H1 (cell line): ENCODE measurements at regions not wholly inside any gene's neighbourhood (a gene's known extent, or its start where the extent isn't known, plus 50 kb on each side); places are given as distances from the start of the nearest gene placed in this dataset.

Experiments
- CTCF ChIA-PET: fragments of 300-600 bp; sonication (Branson Sonifier 250); formaldehyde crosslinking; loops from one replicate; lab custom pipeline; 2021; ENCODE audit not compliant: partially characterized antibody; lab: Charles Lee
- POLR2A ChIA-PET: fragments of 300-600 bp; sonication (Branson Sonifier 250); formaldehyde crosslinking; loops from one replicate; lab custom pipeline; 2021; ENCODE audit warnings: inconsistent platforms; ENCODE audit not compliant: partially characterized antibody; lab: Charles Lee
- DNase-seq, 2 experiments: peaks; one replicate each; pipeline versions ENCODE4 v3.0.0 to v3.0.0-alpha.2; 2010 to 2022; ENCODE audit warnings: low spot score in 2 of 2, low read depth in 1 of 2, mixed read lengths in 1 of 2
- FAIRE-seq: peaks from 2 replicates; lab custom pipeline; 2011; peaks lifted over from hg19 to GRCh38; lab: Jason Lieb, UNC
- H2AFZ ChIP-seq: 2 replicates; pipeline ENCODE4 v1.8.1; 2012; ENCODE audit warnings: low read length, inconsistent platforms
- H2AK5ac ChIP-seq: 2 replicates; pipeline ENCODE4 v1.6.1; 2013; ENCODE audit warnings: low read depth, low read length
- H2BK120ac ChIP-seq: replicated peaks from 2 replicates; pipeline ENCODE3; 2013; ENCODE audit warnings: low read depth, low read length, inconsistent platforms
- H2BK12ac ChIP-seq: 2 replicates; pipeline ENCODE4 v1.6.1; 2013; ENCODE audit warnings: low read depth, low read length
- H2BK15ac ChIP-seq: 2 replicates; pipeline ENCODE4 v1.6.1; 2013; ENCODE audit warnings: low read length
- H2BK20ac ChIP-seq: 2 replicates; pipeline ENCODE4 v1.6.1; 2013; ENCODE audit warnings: low read length
- H2BK5ac ChIP-seq: 2 replicates; pipeline ENCODE4 v1.6.1; 2013; ENCODE audit warnings: low read depth, low read length
- H3K14ac ChIP-seq: 2 replicates; pipeline ENCODE4 v1.6.1; 2013; ENCODE audit warnings: inconsistent platforms; ENCODE audit not compliant: insufficient read length
- H3K18ac ChIP-seq: 2 replicates; pipeline ENCODE4 v1.6.1; 2013; ENCODE audit warnings: low read length; ENCODE audit errors: extremely low read depth
- H3K23ac ChIP-seq: 2 replicates; pipeline ENCODE4 v1.6.1; 2013; ENCODE audit warnings: inconsistent platforms; ENCODE audit not compliant: insufficient read length
- H3K23me2 ChIP-seq: 2 replicates; pipeline ENCODE4 v1.6.1; 2013; ENCODE audit warnings: low read depth, low read length
- H3K27ac ChIP-seq: 2 replicates; pipeline ENCODE4 v1.6.1; 2011; ENCODE audit warnings: low read depth, low read length, inconsistent platforms
- H3K27me3 ChIP-seq, 4 experiments: replicated peaks in 1 of 4; 1 replicate in 1 of 4; 2 replicates in 3 of 4; pipeline versions ENCODE4 v1.6.1 to v1.8.1; 2011 to 2013; ENCODE audit warnings: low read length in 3 of 4, mild to moderate bottlenecking in 3 of 4, inconsistent platforms in 2 of 4, mixed read lengths in 2 of 4, moderate library complexity in 1 of 4; ENCODE audit not compliant: control insufficient read depth in 3 of 4, insufficient read depth in 3 of 4; ENCODE audit errors: extremely low read depth in 1 of 4
- H3K36me3 ChIP-seq, 4 experiments: 2 replicates each; pipeline versions ENCODE4 v1.6.1 to v1.8.1; 2011 to 2013; ENCODE audit warnings: mild to moderate bottlenecking in 4 of 4, low read length in 3 of 4, moderate library complexity in 2 of 4, control low read depth in 1 of 4, inconsistent platforms in 1 of 4; ENCODE audit not compliant: insufficient read depth in 4 of 4, control insufficient read depth in 2 of 4
- H3K4ac ChIP-seq: replicated peaks from 2 replicates; pipeline ENCODE3; 2013; ENCODE audit warnings: low read length, low read depth, mixed read lengths, inconsistent platforms; ENCODE audit not compliant: insufficient read length
- H3K4me1 ChIP-seq, 4 experiments: replicated peaks in 1 of 4; 1 replicate in 1 of 4; 2 replicates in 3 of 4; pipeline versions ENCODE4 v1.6.1 to v1.8.1; 2011 to 2013; ENCODE audit warnings: low read length in 3 of 4, inconsistent platforms in 2 of 4, mixed read lengths in 1 of 4; ENCODE audit not compliant: insufficient read depth in 4 of 4, control insufficient read depth in 3 of 4
- H3K4me2 ChIP-seq, 2 experiments: 2 replicates each; pipeline versions ENCODE4 v1.6.1 to v1.8.1; 2011 to 2013; ENCODE audit warnings: low read depth in 2 of 2, low read length in 2 of 2, control low read depth in 1 of 2, inconsistent platforms in 1 of 2, mild to moderate bottlenecking in 1 of 2; ENCODE audit not compliant: insufficient read depth in 1 of 2
- H3K4me3 ChIP-seq, 4 experiments: fragments of 200-600, 300-600 bp in 1 of 4; sonication (generic), shearing (Covaris generic), sonication (Bioruptor Twin) in 1 of 4; 2 replicates each; pipeline versions ENCODE4 v1.5.1 to v1.8.1; 2011 to 2016; ENCODE audit warnings: low read length in 4 of 4, low read depth in 3 of 4, control low read depth in 2 of 4, inconsistent platforms in 2 of 4, mild to moderate bottlenecking in 2 of 4, mixed read lengths in 1 of 4, moderate library complexity in 1 of 4; ENCODE audit not compliant: insufficient read depth in 2 of 4; ENCODE audit errors: extremely low read depth in 1 of 4
- H3K56ac ChIP-seq: replicated peaks from 2 replicates; pipeline ENCODE3; 2013; ENCODE audit warnings: low read depth, mild to moderate bottlenecking, mixed read lengths, low read length, inconsistent platforms; ENCODE audit not compliant: insufficient read length
- H3K79me1 ChIP-seq: 2 replicates; pipeline ENCODE4 v1.6.1; 2013; ENCODE audit warnings: low read depth, low read length, control low read depth
- H3K79me2 ChIP-seq, 2 experiments: 2 replicates each; pipeline versions ENCODE4 v1.6.1 to v1.8.1; 2012 to 2013; ENCODE audit warnings: low read length in 2 of 2, mild to moderate bottlenecking in 2 of 2, inconsistent platforms in 1 of 2; ENCODE audit not compliant: insufficient read depth in 2 of 2, control insufficient read depth in 1 of 2
- H3K9ac ChIP-seq, 4 experiments: replicated peaks in 1 of 4; 1 replicate in 1 of 4; 2 replicates in 3 of 4; pipeline versions ENCODE4 v1.6.1 to v1.8.1; 2011 to 2013; ENCODE audit warnings: low read depth in 3 of 4, low read length in 3 of 4, control low read depth in 2 of 4, mild to moderate bottlenecking in 2 of 4, moderate library complexity in 2 of 4, inconsistent platforms in 1 of 4; ENCODE audit errors: extremely low read depth in 1 of 4
- H3K9me3 ChIP-seq, 2 experiments: 2 replicates each; pipeline versions ENCODE4 v1.6.1 to v1.8.1; 2012 to 2013; ENCODE audit warnings: mild to moderate bottlenecking in 2 of 2, moderate library complexity in 2 of 2, control low read depth in 1 of 2, inconsistent platforms in 1 of 2, low read depth in 1 of 2, low read length in 1 of 2, mixed read lengths in 1 of 2; ENCODE audit not compliant: insufficient read depth in 2 of 2
- H4K20me1 ChIP-seq, 2 experiments: replicated peaks in 1 of 2; 2 replicates each; pipeline versions ENCODE3 to v1.8.1; 2011 to 2013; ENCODE audit warnings: inconsistent platforms in 2 of 2, low read length in 2 of 2, mild to moderate bottlenecking in 1 of 2; ENCODE audit not compliant: insufficient read depth in 2 of 2, control insufficient read depth in 1 of 2
- H4K5ac ChIP-seq: 2 replicates; pipeline ENCODE4 v1.6.1; 2013; ENCODE audit warnings: low read length, low read depth, mixed read lengths, inconsistent platforms; ENCODE audit not compliant: insufficient read length
- H4K8ac ChIP-seq: 2 replicates; pipeline ENCODE4 v1.8.0; 2013; ENCODE audit warnings: mild to moderate bottlenecking, moderate library complexity, low read length, inconsistent platforms; ENCODE audit not compliant: insufficient read depth; ENCODE audit errors: extremely low read depth
- H4K91ac ChIP-seq: replicated peaks from 2 replicates; pipeline ENCODE3; 2013; ENCODE audit warnings: low read length, mixed read lengths, inconsistent platforms; ENCODE audit not compliant: insufficient read length
- BACH1 ChIP-seq: IDR thresholded peaks from 2 replicates; pipeline ENCODE4 v1.6.1; 2012; ENCODE audit warnings: low read length, improper control_type of control experiment
- BCL11A ChIP-seq, 2 experiments: IDR thresholded peaks; one replicate each; pipeline ENCODE4 v1.6.1; 2011; ENCODE audit warnings: low read depth in 2 of 2, low read length in 2 of 2, mild to moderate bottlenecking in 2 of 2
- BRCA1 ChIP-seq: IDR thresholded peaks from 2 replicates; pipeline ENCODE4 v1.6.1; 2012; ENCODE audit warnings: low read depth, low read length, improper control_type of control experiment
- CHD1 ChIP-seq: IDR thresholded peaks from 2 replicates; pipeline ENCODE4 v1.6.1; 2012; ENCODE audit warnings: low read depth, low read length, improper control_type of control experiment
- HDAC6 ChIP-seq: IDR thresholded peaks from one replicate; pipeline ENCODE4 v1.7.1; 2012; ENCODE audit warnings: low read depth, mild to moderate bottlenecking, inconsistent platforms, low read length, moderate library complexity
- KDM4A ChIP-seq: IDR thresholded peaks from one replicate; pipeline ENCODE4 v1.7.1; 2012; ENCODE audit warnings: low read depth, mild to moderate bottlenecking, moderate library complexity, low read length, inconsistent platforms; ENCODE audit not compliant: severe bottlenecking
- POLR2A ChIP-seq, 2 experiments: IDR thresholded peaks; 1 replicate in 1 of 2; 2 replicates in 1 of 2; pipeline ENCODE4 v1.6.1; 2011; ENCODE audit warnings: low read depth in 2 of 2, low read length in 2 of 2, mild to moderate bottlenecking in 2 of 2; ENCODE audit errors: control extremely low read depth in 1 of 2
- POLR2AphosphoS5 ChIP-seq: IDR thresholded peaks from 2 replicates; pipeline ENCODE4 v1.6.1; 2011; ENCODE audit warnings: low read depth, low read length
- POU5F1 ChIP-seq: IDR thresholded peaks from 2 replicates; pipeline ENCODE4 v1.6.1; 2011; ENCODE audit warnings: low read depth, mild to moderate bottlenecking, low read length, moderate library complexity
- RXRA ChIP-seq: IDR thresholded peaks from 2 replicates; pipeline ENCODE4 v1.6.1; 2011; ENCODE audit warnings: low read depth, mild to moderate bottlenecking, low read length, moderate library complexity; ENCODE audit not compliant: insufficient read depth
- SUZ12 ChIP-seq: fragments of 200-600 bp; sonication (generic); IDR thresholded peaks from 2 replicates; pipeline ENCODE4 v1.6.1; 2012; ENCODE audit warnings: mild to moderate bottlenecking, inconsistent platforms, low read length, moderate library complexity, mixed read lengths
- WGBS, 2 experiments: shearing (Covaris generic) in 1 of 2; methylation state at CpG; one replicate each; pipeline versions ENCODE4 v1.1.6 to v1.1.7; 2013 to 2015; ENCODE audit warnings: low lambda C conversion rate in 2 of 2, mixed read lengths in 2 of 2, inconsistent platforms in 1 of 2, low coverage in 1 of 2, missing lambda C conversion rate in 1 of 2; ENCODE audit not compliant: insufficient replicate concordance in 2 of 2, insufficient coverage in 1 of 2, insufficient read length in 1 of 2; ENCODE audit errors: extremely low coverage in 1 of 2, missing lambda C conversion rate in 1 of 2; 5-methylcytosine and 5-hydroxymethylcytosine counted together
- TF ChIP-seq, protein P1 (sequence below): IDR thresholded peaks from 2 replicates; pipeline ENCODE4 v1.6.1; 2011; ENCODE audit warnings: low read depth, mild to moderate bottlenecking, low read length; ENCODE audit not compliant: insufficient read depth

DNA sequence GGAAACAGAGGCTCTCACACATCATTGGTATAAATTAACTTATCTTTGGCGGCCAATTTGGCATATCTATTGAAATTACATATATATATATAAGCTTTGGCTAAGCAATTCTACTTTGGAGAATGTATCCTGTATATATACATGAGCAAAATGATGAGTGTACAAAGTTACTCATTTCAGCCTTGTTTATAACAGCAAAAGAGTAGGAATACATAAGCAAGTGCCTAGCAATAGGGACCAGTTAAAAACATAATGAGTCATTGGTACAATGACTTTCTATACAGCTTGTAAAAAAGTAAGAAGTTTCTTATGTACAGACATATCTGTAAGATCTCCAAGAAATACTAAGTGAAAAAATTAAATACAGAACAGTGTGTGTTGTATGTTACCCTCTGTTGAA is 190.8 kb downstream of the LTN1 start:
- H4K20me1 ChIP-seq: no peaks in the 10 kb centered on the region
- no peak overlapping the region for H3K9ac ChIP-seq
- no peak overlapping the region for H2AK5ac ChIP-seq
- H4K5ac ChIP-seq: no peak overlapping the region
- H2AFZ ChIP-seq: no peak overlapping the region
- H3K4ac ChIP-seq: no peak overlapping the region
- no peak overlapping the region for H3K27ac ChIP-seq
- no peak overlapping the region for H2BK20ac ChIP-seq
- no peak overlapping the region for H2BK120ac ChIP-seq
- WGBS, 2 experiments: 100% methylated on average over 1 of the region's 1 CpG; no CpG with 5 or more reads in 1 of the 2 experiments
- FAIRE-seq (no peak), DNase-seq (no peak)
- no peak overlapping the region for H3K23ac ChIP-seq
- no peak overlapping the region for H3K14ac ChIP-seq
- H3K79me2 ChIP-seq: no peaks in the 10 kb centered on the region
- no peaks in the 10 kb centered on the region for H3K4me1 ChIP-seq
- POLR2A ChIA-PET: no interaction called here
- no peak overlapping the region for H2BK5ac ChIP-seq
- H2BK15ac ChIP-seq: no peak overlapping the region
- H4K91ac ChIP-seq: no peak overlapping the region
- no peak overlapping the region for H4K8ac ChIP-seq
- no peak overlapping the region for H3K4me3 ChIP-seq
- H2BK12ac ChIP-seq: no peak overlapping the region
- no peak overlapping the region for H3K4me2 ChIP-seq
- H3K36me3 ChIP-seq: no peaks in the 10 kb centered on the region
- H3K23me2 ChIP-seq: no peaks in the 10 kb centered on the region
- CTCF ChIA-PET: no interaction called here
- no peak overlapping the region for H3K56ac ChIP-seq
- H3K9me3 ChIP-seq: no peaks in the 10 kb centered on the region
- no peaks in the 10 kb centered on the region for H3K79me1 ChIP-seq
- no peak overlapping the region for H3K18ac ChIP-seq
- H3K27me3 ChIP-seq: no peaks in the 10 kb centered on the region
- TF ChIP-seq CHD1 (no peak), POU5F1 (no peak), BCL11A (IDR thresholded peaks at IDR 0.05; ENCODE audit: low read depth in 2 of 2, low read length in 2 of 2) (no peak), POLR2AphosphoS5 (no peak), BACH1 (no peak), BRCA1 (no peak), POLR2A (IDR thresholded peaks at IDR 0.05; ENCODE audit: control extremely low read depth in 1 of 2, low read depth in 2 of 2, low read length in 2 of 2) (no peak), RXRA (no peak), KDM4A (no peak), SUZ12 (no peak), HDAC6 (no peak)
- TF ChIP-seq, protein P1, sequence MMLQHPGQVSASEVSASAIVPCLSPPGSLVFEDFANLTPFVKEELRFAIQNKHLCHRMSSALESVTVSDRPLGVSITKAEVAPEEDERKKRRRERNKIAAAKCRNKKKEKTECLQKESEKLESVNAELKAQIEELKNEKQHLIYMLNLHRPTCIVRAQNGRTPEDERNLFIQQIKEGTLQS: no peak
